RWPE2 (cell line): ENCODE measurements at regions not wholly inside any gene's neighbourhood (a gene's known extent, or its start where the extent isn't known, plus 50 kb on each side); places are given as distances from the start of the nearest gene placed in this dataset.

ENCODE experiments used
- ATAC-seq: fragments of 200-7000 bp; cut with Tn5 transposase; 3 replicates; pipeline ENCODE4 v1.9.1; 2021; ENCODE audit warnings: low read depth
- DNase-seq: peaks from one replicate; pipeline ENCODE4 v3.0.0-alpha.2; 2020; ENCODE audit warnings: low spot score
- H3K27ac ChIP-seq: fragments of 450-650 bp; 2 replicates; pipeline ENCODE4 v1.5.1; 2017; ENCODE audit warnings: mild to moderate bottlenecking; ENCODE audit not compliant: poor library complexity, severe bottlenecking
- H3K27me3 ChIP-seq: fragments of 250-450 bp; sonication (Bioruptor Pico); 2 replicates; pipeline ENCODE4 v1.5.1; 2021; ENCODE audit warnings: mild to moderate bottlenecking, moderate library complexity; ENCODE audit not compliant: insufficient read depth, poor library complexity, severe bottlenecking
- H3K36me3 ChIP-seq: fragments of 250-450 bp; sonication (Bioruptor Pico); 2 replicates; pipeline ENCODE4 v1.5.1; 2020; ENCODE audit warnings: low read depth, mild to moderate bottlenecking, moderate library complexity
- H3K4me1 ChIP-seq: fragments of 250-450 bp; sonication (Bioruptor Pico); 2 replicates; pipeline ENCODE4 v1.5.1; 2021; ENCODE audit warnings: mild to moderate bottlenecking, moderate library complexity; ENCODE audit not compliant: insufficient read depth, poor library complexity, severe bottlenecking
- H3K4me3 ChIP-seq: fragments of 250-450 bp; sonication (Bioruptor Pico); 2 replicates; pipeline ENCODE4 v1.5.1; 2021; ENCODE audit warnings: mild to moderate bottlenecking, moderate library complexity; ENCODE audit not compliant: severe bottlenecking
- H3K9me3 ChIP-seq: fragments of 250-450 bp; sonication (Bioruptor Pico); 2 replicates; pipeline ENCODE4 v1.5.1; 2021; ENCODE audit warnings: mild to moderate bottlenecking, moderate library complexity; ENCODE audit not compliant: severe bottlenecking
- CTCF ChIP-seq: fragments of 450-650 bp; IDR thresholded peaks from one replicate; pipeline ENCODE4 v1.5.1; 2017; ENCODE audit warnings: mild to moderate bottlenecking, moderate library complexity; ENCODE audit not compliant: poor library complexity, severe bottlenecking

DNA sequence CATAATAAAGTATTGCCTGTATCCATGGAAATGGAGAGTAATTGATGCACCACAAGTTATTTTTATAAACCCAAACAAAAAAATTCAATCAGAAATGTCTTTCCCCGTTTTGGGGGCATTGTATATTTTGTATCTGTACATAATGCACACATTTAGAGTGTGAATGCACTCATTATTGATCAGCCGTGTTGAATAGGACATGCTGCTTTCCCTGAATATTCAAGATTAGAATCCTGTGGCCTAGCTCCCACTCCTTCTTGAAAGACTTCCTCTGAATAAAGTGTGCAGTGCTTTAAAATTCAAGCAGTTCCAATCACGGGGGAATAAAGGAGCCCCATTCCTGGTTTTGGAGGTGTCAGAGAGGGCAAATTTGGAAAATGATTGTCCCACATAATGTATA, 103.8 kb upstream of the TOX3 start:
- ATAC-seq (no peak), DNase-seq (no peak)
- no peak overlapping the region for H3K4me3 ChIP-seq
- H3K4me1 ChIP-seq = no peaks in the 10 kb centered on the region
- H3K27ac ChIP-seq = no peak overlapping the region
- no peaks in the 10 kb centered on the region for H3K36me3 ChIP-seq
- H3K9me3 ChIP-seq = no peaks in the 10 kb centered on the region
- H3K27me3 ChIP-seq = peaks cover 4% of the 10 kb centered on the region
- no peak for TF ChIP-seq CTCF

GRCh38 chr16:52650318-52650717, 103.4 kb upstream of the TOX3 start:
- Histone ChIP-seq H3K4me1 (no peaks in the 10 kb centered on the region), H3K27me3 (peaks cover 4% of the 10 kb centered on the region), H3K27ac (no peak overlapping the region), H3K36me3 (no peaks in the 10 kb centered on the region), H3K4me3 (no peak overlapping the region), H3K9me3 (no peaks in the 10 kb centered on the region)
- no peak for TF ChIP-seq CTCF
- no peak for DNase-seq
- ATAC-seq = no peak

GRCh38 chr16:52649870-52650269, 102.9 kb upstream of the TOX3 start:
- Histone ChIP-seq H3K27me3 (peaks cover 4% of the 10 kb centered on the region), H3K4me3 (no peak overlapping the region), H3K36me3 (no peaks in the 10 kb centered on the region), H3K4me1 (no peaks in the 10 kb centered on the region), H3K27ac (no peak overlapping the region), H3K9me3 (no peaks in the 10 kb centered on the region)
- no peak for TF ChIP-seq CTCF
- no peak for ATAC-seq
- DNase-seq = no peak

GRCh38 chr16:52647588-52647987, 100.6 kb upstream of the TOX3 start:
- Histone ChIP-seq H3K4me1 (no peaks in the 10 kb centered on the region), H3K4me3 (no peak overlapping the region), H3K27ac (no peak overlapping the region), H3K27me3 (no peaks in the 10 kb centered on the region), H3K36me3 (no peaks in the 10 kb centered on the region), H3K9me3 (no peaks in the 10 kb centered on the region)
- no peak for DNase-seq
- no peak for TF ChIP-seq CTCF
- no peak for ATAC-seq

- no peak for TF ChIP-seq CTCF
- DNase-seq = no peak
- H3K4me1 ChIP-seq = no peaks in the 10 kb centered on the region
Observed at GRCh38 chr16:52643006-52643405, 96.1 kb upstream of the TOX3 start.

More at GRCh38 chr16:52643006-52643405, 96.1 kb upstream of the TOX3 start:
- H3K4me3 ChIP-seq = no peak overlapping the region
- no peak overlapping the region for H3K27ac ChIP-seq
- no peak for ATAC-seq
- H3K27me3 ChIP-seq = no peaks in the 10 kb centered on the region
- no peaks in the 10 kb centered on the region for H3K36me3 ChIP-seq
- no peaks in the 10 kb centered on the region for H3K9me3 ChIP-seq
